PC-3 (cell line): ENCODE measurements at regions not wholly inside any gene's neighbourhood (a gene's known extent, or its start where the extent isn't known, plus 50 kb on each side); places are given as distances from the start of the nearest gene placed in this dataset.

ENCODE experiments used
- ATAC-seq: fragments of 200-7000 bp; cut with Tn5 transposase; 2 replicates; pipeline ENCODE4 v1.9.1; 2020; ENCODE audit warnings: mild to moderate bottlenecking, moderate library complexity
- BruUV-seq: library from RNA; stranded (reverse); fragments of 400-500 nt; replicated peaks from 2 replicates; lab custom pipeline; 2021; lab: Mats Ljungman, UMichigan
- CTCF ChIA-PET: fragments of 300-600 bp; sonication (Branson Sonifier 250); formaldehyde crosslinking; loops from one replicate; lab custom pipeline; 2022; ENCODE audit warnings: antibody characterized with exemption; lab: Charles Lee
- POLR2A ChIA-PET: fragments of 300-600 bp; sonication (Branson Sonifier 250); formaldehyde crosslinking; loops from one replicate; lab custom pipeline; 2022; ENCODE audit warnings: antibody characterized with exemption; ENCODE audit not compliant: unreplicated experiment; lab: Charles Lee
- DNase-seq: peaks from one replicate; pipeline ENCODE4 v3.0.0-alpha.2; 2015
- H2AFZ ChIP-seq: fragments of 300-600 bp; sonication (generic); 2 replicates; pipeline ENCODE4 v1.6.0; 2016; ENCODE audit warnings: antibody characterized with exemption, low read length
- H3F3A ChIP-seq: fragments of 300-600 bp; sonication (generic); one replicate; pipeline ENCODE4 v1.6.0; 2017; ENCODE audit warnings: antibody characterized with exemption, low read length, control low read depth, mild to moderate bottlenecking; ENCODE audit not compliant: unreplicated experiment
- H3K27ac ChIP-seq: fragments of 300-600 bp; sonication (generic); 2 replicates; pipeline ENCODE4 v1.5.1; 2016; ENCODE audit warnings: mild to moderate bottlenecking, low read length
- H3K27me3 ChIP-seq: fragments of 300-600 bp; sonication (generic); 2 replicates; pipeline ENCODE4 v1.6.1; 2016; ENCODE audit warnings: low read length, mixed read lengths
- H3K36me3 ChIP-seq: fragments of 300-600 bp; sonication (generic); 2 replicates; pipeline ENCODE4 v1.6.1; 2016; ENCODE audit warnings: low read depth, mixed run types, low read length, mixed read lengths
- H3K4me1 ChIP-seq: fragments of 300-600 bp; sonication (generic); 2 replicates; pipeline ENCODE4 v1.5.1; 2016; ENCODE audit warnings: low read length; ENCODE audit not compliant: insufficient read depth
- H3K4me2 ChIP-seq: fragments of 300-600 bp; sonication (generic); 2 replicates; pipeline ENCODE4 v1.6.0; 2016; ENCODE audit warnings: low read length
- H3K4me3 ChIP-seq: fragments of 300-600 bp; sonication (generic); 2 replicates; pipeline ENCODE4 v1.5.1; 2016; ENCODE audit warnings: mild to moderate bottlenecking, low read length, mixed read lengths
- H3K79me2 ChIP-seq: fragments of 300-600 bp; sonication (generic); 2 replicates; pipeline ENCODE4 v1.6.1; 2017; ENCODE audit warnings: low read length, mixed read lengths
- H3K9ac ChIP-seq: fragments of 300-600 bp; sonication (generic); 2 replicates; pipeline ENCODE4 v1.6.0; 2016; ENCODE audit warnings: mild to moderate bottlenecking, low read length
- H3K9me2 ChIP-seq: fragments of 300-600 bp; sonication (generic); replicated peaks from 2 replicates; pipeline ENCODE4 v1.6.1; 2016; ENCODE audit warnings: mixed run types, low read length, mixed read lengths
- H3K9me3 ChIP-seq: fragments of 300-600 bp; sonication (generic); 2 replicates; pipeline ENCODE4 v1.6.1; 2016; ENCODE audit warnings: low read length, mixed read lengths
- H4K20me1 ChIP-seq: fragments of 300-600 bp; sonication (generic); 2 replicates; pipeline ENCODE4 v1.6.1; 2016; ENCODE audit warnings: low read length, mixed read lengths
- EZH2 ChIP-seq: fragments of 300-600 bp; sonication (generic); IDR thresholded peaks from one replicate; pipeline ENCODE4 v1.6.1; 2017; ENCODE audit warnings: antibody characterized with exemption, mild to moderate bottlenecking, low read length; ENCODE audit not compliant: unreplicated experiment
- EZH2phosphoT487 ChIP-seq: fragments of 300-600 bp; sonication (generic); IDR thresholded peaks from 2 replicates; pipeline ENCODE4 v1.6.1; 2018; ENCODE audit warnings: mild to moderate bottlenecking, antibody characterized with exemption, low read length, borderline replicate concordance
- intact Hi-C: fragments of 100-400 bp; cut with micrococcal nuclease; formaldehyde crosslinking; loops from 2 replicates; pipeline ENCODE4 v1.9.0; 2023
- TF ChIP-seq, protein P1 (sequence below): fragments of 300-600 bp; sonication (generic); conservative IDR thresholded peaks from 2 replicates; pipeline ENCODE4 v1.5.1; 2017; ENCODE audit warnings: antibody characterized with exemption, low read depth, mild to moderate bottlenecking, low read length

DNA sequence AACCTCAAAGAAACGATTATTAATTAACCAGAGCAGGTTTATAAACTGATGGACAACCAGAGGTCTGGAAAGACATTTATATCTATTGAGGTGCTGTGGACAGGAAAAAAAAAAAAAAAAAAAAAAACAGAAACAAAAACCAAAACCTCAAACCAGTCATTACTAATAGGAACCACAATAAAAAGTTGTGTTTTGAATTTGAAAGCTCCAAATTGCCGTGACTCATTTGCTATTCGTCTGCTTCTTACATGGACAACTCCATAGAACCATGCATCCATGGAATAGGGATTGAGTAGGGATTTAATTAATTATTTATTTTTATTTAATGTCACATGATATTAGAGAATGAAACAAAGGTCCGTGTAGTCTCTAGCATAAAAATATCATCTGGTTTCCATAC is 134.1 kb upstream of the SSTR1 start:
- no peaks in the 10 kb centered on the region for H3K9me2 ChIP-seq
- CTCF ChIA-PET = no interaction called here
- POLR2A ChIA-PET = no interaction called here
- no peaks in the 10 kb centered on the region for H3K9me3 ChIP-seq
- no TSS peak for BruUV-seq
- no peak for TF ChIP-seq EZH2
- no peak for TF ChIP-seq EZH2phosphoT487
- TF ChIP-seq, protein P1, sequence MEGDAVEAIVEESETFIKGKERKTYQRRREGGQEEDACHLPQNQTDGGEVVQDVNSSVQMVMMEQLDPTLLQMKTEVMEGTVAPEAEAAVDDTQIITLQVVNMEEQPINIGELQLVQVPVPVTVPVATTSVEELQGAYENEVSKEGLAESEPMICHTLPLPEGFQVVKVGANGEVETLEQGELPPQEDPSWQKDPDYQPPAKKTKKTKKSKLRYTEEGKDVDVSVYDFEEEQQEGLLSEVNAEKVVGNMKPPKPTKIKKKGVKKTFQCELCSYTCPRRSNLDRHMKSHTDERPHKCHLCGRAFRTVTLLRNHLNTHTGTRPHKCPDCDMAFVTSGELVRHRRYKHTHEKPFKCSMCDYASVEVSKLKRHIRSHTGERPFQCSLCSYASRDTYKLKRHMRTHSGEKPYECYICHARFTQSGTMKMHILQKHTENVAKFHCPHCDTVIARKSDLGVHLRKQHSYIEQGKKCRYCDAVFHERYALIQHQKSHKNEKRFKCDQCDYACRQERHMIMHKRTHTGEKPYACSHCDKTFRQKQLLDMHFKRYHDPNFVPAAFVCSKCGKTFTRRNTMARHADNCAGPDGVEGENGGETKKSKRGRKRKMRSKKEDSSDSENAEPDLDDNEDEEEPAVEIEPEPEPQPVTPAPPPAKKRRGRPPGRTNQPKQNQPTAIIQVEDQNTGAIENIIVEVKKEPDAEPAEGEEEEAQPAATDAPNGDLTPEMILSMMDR = no peak
- H3F3A ChIP-seq = no peaks in the 10 kb centered on the region
- no peak overlapping the region for H3K9ac ChIP-seq
- ATAC-seq = no peak
- H3K4me3 ChIP-seq = no peak overlapping the region
- H2AFZ ChIP-seq = no peak overlapping the region
- no peaks in the 10 kb centered on the region for H3K27me3 ChIP-seq
- intact Hi-C loops = no loop called here
- H3K79me2 ChIP-seq = no peaks in the 10 kb centered on the region
- no peaks in the 10 kb centered on the region for H3K4me1 ChIP-seq
- H4K20me1 ChIP-seq = no peaks in the 10 kb centered on the region
- DNase-seq = no peak
- no peak overlapping the region for H3K4me2 ChIP-seq
- H3K36me3 ChIP-seq = no peaks in the 10 kb centered on the region
- no peak overlapping the region for H3K27ac ChIP-seq

DNA sequence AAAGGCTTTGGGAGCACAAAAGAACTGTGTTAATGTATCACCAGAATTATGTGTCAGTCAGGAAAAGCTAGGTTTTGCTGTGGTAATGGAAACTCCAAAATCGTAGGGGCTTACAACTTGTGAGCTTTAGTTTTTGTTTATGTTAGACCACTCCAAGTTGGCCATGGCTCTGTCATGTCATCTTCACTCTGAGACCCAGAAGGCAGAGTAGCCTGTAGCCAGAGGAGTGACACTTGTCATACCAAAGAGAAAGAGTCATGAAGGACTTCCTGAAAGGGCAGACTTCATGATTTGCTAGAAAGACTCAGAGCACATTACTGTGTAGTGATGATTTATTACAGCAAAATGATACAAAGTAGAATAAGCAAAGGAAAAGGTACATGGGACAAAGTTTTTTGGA is 133.6 kb upstream of the SSTR1 start:
- Histone ChIP-seq H3K9me2 (no peaks in the 10 kb centered on the region), H4K20me1 (no peaks in the 10 kb centered on the region), H3K4me1 (no peaks in the 10 kb centered on the region), H3K79me2 (no peaks in the 10 kb centered on the region), H3K27me3 (no peaks in the 10 kb centered on the region), H3K9me3 (no peaks in the 10 kb centered on the region), H3K9ac (no peak overlapping the region), H3K27ac (no peak overlapping the region), H3K36me3 (no peaks in the 10 kb centered on the region), H3K4me3 (no peak overlapping the region), H2AFZ (no peak overlapping the region), H3F3A (no peaks in the 10 kb centered on the region), H3K4me2 (no peak overlapping the region)
- intact Hi-C loops = no loop called here
- ATAC-seq = no peak
- DNase-seq = no peak
- no peak for TF ChIP-seq EZH2phosphoT487
- TF ChIP-seq, protein P1 = no peak
- no peak for TF ChIP-seq EZH2
- BruUV-seq = no TSS peak
- ChIA-PET POLR2A (no interaction called here), CTCF (no interaction called here)

DNA sequence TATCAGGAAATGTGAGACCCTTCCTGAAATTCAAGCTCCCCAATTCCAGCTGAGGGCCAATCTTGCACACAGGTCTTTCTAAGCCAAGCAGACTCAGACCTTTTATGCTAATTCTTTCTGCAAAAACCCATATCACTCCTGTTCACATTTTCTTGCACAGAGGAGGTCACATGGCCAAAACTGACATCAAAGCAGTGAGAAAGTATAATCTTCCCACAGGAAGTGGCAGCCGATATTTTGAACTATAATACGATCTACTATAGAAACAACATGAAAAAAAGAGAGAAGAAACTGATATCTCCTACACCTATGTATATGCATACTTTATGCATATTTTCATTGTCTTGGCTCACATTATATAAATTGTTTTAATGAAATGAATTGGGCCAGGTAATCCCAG is 132.9 kb upstream of the SSTR1 start:
- Histone ChIP-seq H3K9me3 (no peaks in the 10 kb centered on the region), H3K9ac (no peak overlapping the region), H3K4me3 (no peak overlapping the region), H3K4me2 (no peak overlapping the region), H3K79me2 (no peaks in the 10 kb centered on the region), H4K20me1 (no peaks in the 10 kb centered on the region), H3K27ac (no peak overlapping the region), H3K27me3 (no peaks in the 10 kb centered on the region), H3K9me2 (no peaks in the 10 kb centered on the region), H3F3A (no peaks in the 10 kb centered on the region), H2AFZ (no peak overlapping the region), H3K4me1 (no peaks in the 10 kb centered on the region), H3K36me3 (no peaks in the 10 kb centered on the region)
- intact Hi-C loops = no loop called here
- POLR2A ChIA-PET = no interaction called here
- no TSS peak for BruUV-seq
- DNase-seq (no peak), ATAC-seq (no peak)
- CTCF ChIA-PET = no interaction called here
- TF ChIP-seq, protein P1 = no peak
- no peak for TF ChIP-seq EZH2
- TF ChIP-seq EZH2phosphoT487 = no peak
